DND-41 (cell line): ENCODE measurements at regions not wholly inside any gene's neighbourhood (a gene's known extent, or its start where the extent isn't known, plus 50 kb on each side); places are given as distances from the start of the nearest gene placed in this dataset.

Experiments
- CTCF ChIP-seq: IDR thresholded peaks from 2 replicates; pipeline ENCODE4 v1.5.1; 2012; ENCODE audit warnings: borderline replicate concordance, low read length, moderate library complexity, mild to moderate bottlenecking; ENCODE audit not compliant: poor library complexity, severe bottlenecking; ENCODE audit errors: extremely low read depth
- EZH2 ChIP-seq: IDR thresholded peaks from 3 replicates; pipeline ENCODE4 v1.6.1; 2012; ENCODE audit warnings: borderline replicate concordance, low read depth, mild to moderate bottlenecking, moderate library complexity, low read length, inconsistent platforms; ENCODE audit not compliant: severe bottlenecking

DNA sequence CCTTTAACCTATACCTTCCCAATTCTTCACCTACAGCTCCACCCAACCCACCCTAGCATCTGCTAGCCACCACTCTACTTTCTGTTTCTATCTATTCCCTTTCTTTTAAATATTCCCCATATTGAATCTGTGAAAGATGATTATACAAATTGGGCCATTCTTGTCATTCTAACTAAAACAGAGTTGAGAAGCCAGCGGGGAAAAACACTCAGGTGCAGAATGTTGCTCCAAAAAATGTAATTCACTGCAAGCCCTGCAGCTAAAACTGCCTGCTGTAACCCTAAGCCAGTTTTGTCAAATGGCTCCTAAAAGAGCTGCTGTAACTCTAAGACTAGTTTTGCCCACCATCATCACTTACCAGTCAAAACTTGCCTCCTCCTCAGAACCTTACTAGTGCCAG, 1468.6 kb upstream of the MIR17HG start:
- TF ChIP-seq EZH2: no peak
- TF ChIP-seq CTCF: no peak
